HCT116 (cell line): ENCODE measurements at regions not wholly inside any gene's neighbourhood (a gene's known extent, or its start where the extent isn't known, plus 50 kb on each side); places are given as distances from the start of the nearest gene placed in this dataset.

ENCODE experiments used
- ATAC-seq: fragments of 200-7000 bp; cut with Tn5 transposase; 2 replicates; pipeline ENCODE4 v1.9.1; 2020; ENCODE audit warnings: mild to moderate bottlenecking, moderate library complexity
- BruUV-seq: library from RNA; stranded (reverse); fragments of 400-500 nt; replicated peaks from 2 replicates; lab custom pipeline; 2021; lab: Mats Ljungman, UMichigan
- CTCF ChIA-PET: fragments of 300-600 bp; sonication (Branson Sonifier 250); formaldehyde crosslinking; loops from one replicate; lab custom pipeline; 2021; ENCODE audit warnings: antibody characterized with exemption; lab: Charles Lee
- POLR2A ChIA-PET: fragments of 300-600, 350-600 bp; sonication (Branson Sonifier 250); formaldehyde crosslinking; loops from one replicate; lab custom pipeline; 2021; ENCODE audit warnings: antibody characterized with exemption; lab: Charles Lee
- RAD21 ChIA-PET, 2 experiments: fragments of 300-600 bp; sonication (Branson Sonifier 250); formaldehyde crosslinking; loops; one replicate each; lab custom pipeline; 2023; ENCODE audit warnings: low total read pairs in 2 of 2; ENCODE audit not compliant: uncharacterized antibody in 2 of 2, unreplicated experiment in 2 of 2, low non-redundant PET in 1 of 2; lab: Charles Lee
- DNase-seq: peaks from one replicate; pipeline ENCODE4 v3.0.0-alpha.2; 2010; ENCODE audit warnings: low read depth, low spot score
- H2AFZ ChIP-seq: fragments of 200-600 bp; shearing (Covaris generic), sonication (generic); 2 replicates; pipeline ENCODE4 v1.6.1; 2017; ENCODE audit warnings: low read depth, mixed run types, mixed read lengths, antibody characterized with exemption, low read length; ENCODE audit not compliant: poor library complexity, severe bottlenecking
- H3K27ac ChIP-seq: 2 replicates; pipeline ENCODE4 v1.5.1; 2012; ENCODE audit warnings: low read depth, low read length
- H3K27me3 ChIP-seq: fragments of 200-600 bp; sonication (generic); 2 replicates; pipeline ENCODE4 v1.6.1; 2016; ENCODE audit warnings: mixed run types, low read length, mixed read lengths; ENCODE audit not compliant: insufficient read depth
- H3K36me3 ChIP-seq, 2 experiments: fragments of 200-500 bp in 1 of 2; fragments of 200-600 bp in 1 of 2; sonication (Bioruptor generic) in 1 of 2; sonication (generic) in 1 of 2; 2 replicates each; pipeline versions ENCODE4 v1.5.1 to v1.6.1; 2014 to 2016; ENCODE audit warnings: low read length in 2 of 2, inconsistent platforms in 1 of 2, mixed read lengths in 1 of 2, mixed run types in 1 of 2; ENCODE audit not compliant: insufficient read depth in 2 of 2, control insufficient read depth in 1 of 2
- H3K4me1 ChIP-seq, 2 experiments: fragments of 200-600 bp in 1 of 2; sonication (generic) in 1 of 2; 2 replicates each; pipeline versions ENCODE4 v1.5.1 to v1.6.1; 2012 to 2017; ENCODE audit warnings: low read length in 2 of 2, inconsistent platforms in 1 of 2, mild to moderate bottlenecking in 1 of 2, mixed read lengths in 1 of 2, mixed run types in 1 of 2, moderate library complexity in 1 of 2; ENCODE audit not compliant: insufficient read depth in 2 of 2, control insufficient read depth in 1 of 2
- H3K4me2 ChIP-seq: fragments of 200-600 bp; sonication (generic); 2 replicates; pipeline ENCODE4 v1.6.1; 2017; ENCODE audit warnings: mixed run types, low read length, mixed read lengths
- H3K4me3 ChIP-seq, 2 experiments: fragments of 200-600 bp in 1 of 2; sonication (generic) in 1 of 2; replicated peaks in 1 of 2; 2 replicates each; pipeline ENCODE4 v1.5.1; 2011 to 2016; ENCODE audit warnings: low read length in 2 of 2, control low read depth in 1 of 2, low read depth in 1 of 2, mild to moderate bottlenecking in 1 of 2, mixed read lengths in 1 of 2, mixed run types in 1 of 2
- H3K79me2 ChIP-seq: fragments of 200-600 bp; sonication (generic); 2 replicates; pipeline ENCODE4 v1.6.1; 2017; ENCODE audit warnings: mild to moderate bottlenecking, mixed run types, low read length, moderate library complexity, mixed read lengths; ENCODE audit not compliant: insufficient read depth
- H3K9ac ChIP-seq: fragments of 200-600 bp; sonication (generic); 2 replicates; pipeline ENCODE4 v1.6.1; 2016; ENCODE audit warnings: low read length, mixed read lengths
- H3K9me2 ChIP-seq: fragments of 200-600 bp; sonication (generic), shearing (Covaris generic); 2 replicates; pipeline ENCODE4 v1.6.1; 2017; ENCODE audit warnings: mixed run types, mild to moderate bottlenecking, moderate library complexity; ENCODE audit not compliant: insufficient read depth
- H3K9me3 ChIP-seq, 2 experiments: fragments of 200-500 bp in 1 of 2; fragments of 200-600 bp in 1 of 2; sonication (Bioruptor generic) in 1 of 2; sonication (generic) in 1 of 2; 2 replicates each; pipeline ENCODE4 v1.6.1; 2014 to 2017; ENCODE audit warnings: low read length in 2 of 2, mixed read lengths in 2 of 2, inconsistent platforms in 1 of 2, low read depth in 1 of 2, mild to moderate bottlenecking in 1 of 2, mixed run types in 1 of 2, moderate library complexity in 1 of 2; ENCODE audit not compliant: control insufficient read depth in 1 of 2, insufficient read depth in 1 of 2
- H4K20me1 ChIP-seq: fragments of 200-600 bp; sonication (generic), shearing (Covaris generic); 2 replicates; pipeline ENCODE4 v1.6.1; 2017; ENCODE audit warnings: mixed run types, mild to moderate bottlenecking, moderate library complexity; ENCODE audit not compliant: insufficient read depth
- CEBPB ChIP-seq: IDR thresholded peaks from 2 replicates; pipeline ENCODE4 v1.6.1; 2012; ENCODE audit warnings: low read depth
- EGR1 ChIP-seq: IDR thresholded peaks from 2 replicates; pipeline ENCODE4 v1.6.1; 2012; ENCODE audit warnings: low read depth
- EZH2 ChIP-seq: fragments of 200-600 bp; sonication (generic); IDR thresholded peaks from 2 replicates; pipeline ENCODE4 v1.6.1; 2017; ENCODE audit warnings: antibody characterized with exemption, mixed run types
- EZH2phosphoT487 ChIP-seq: fragments of 200-600 bp; IDR thresholded peaks from 2 replicates; pipeline ENCODE4 v1.6.1; 2018; ENCODE audit warnings: antibody characterized with exemption, borderline replicate concordance
- FOSL1 ChIP-seq: IDR thresholded peaks from 2 replicates; pipeline ENCODE4 v1.6.1; 2012; ENCODE audit warnings: low read depth
- POLR2A ChIP-seq: IDR thresholded peaks from 2 replicates; pipeline ENCODE4 v1.7.0; 2011; ENCODE audit warnings: borderline replicate concordance; ENCODE audit not compliant: insufficient read depth, insufficient read length; ENCODE audit errors: extremely low read depth
- POLR2AphosphoS5 ChIP-seq: IDR thresholded peaks from 2 replicates; pipeline ENCODE4 v1.6.1; 2011; ENCODE audit warnings: mild to moderate bottlenecking, low read depth, low read length, moderate library complexity
- SIN3A ChIP-seq: IDR thresholded peaks from 2 replicates; pipeline ENCODE4 v1.6.1; 2012; ENCODE audit warnings: low read depth
- SRF ChIP-seq: IDR thresholded peaks from 2 replicates; pipeline ENCODE4 v1.6.1; 2012; ENCODE audit warnings: low read depth
- TCF7L2 ChIP-seq: IDR thresholded peaks from 2 replicates; pipeline ENCODE4 v1.7.0; 2011; ENCODE audit warnings: borderline replicate concordance, inconsistent platforms; ENCODE audit not compliant: insufficient read depth, insufficient read length; ENCODE audit errors: extremely low read depth
- YY1 ChIP-seq: IDR thresholded peaks from 2 replicates; pipeline ENCODE4 v1.6.1; 2011; ENCODE audit warnings: low read length, low read depth, moderate library complexity, mild to moderate bottlenecking; ENCODE audit not compliant: insufficient replicate concordance; ENCODE audit errors: extremely low read depth
- ZNF274 ChIP-seq: fragments of 200-500 bp; sonication (Bioruptor generic); IDR thresholded peaks from 2 replicates; pipeline ENCODE4 v1.6.1; 2014; ENCODE audit warnings: mild to moderate bottlenecking, low read depth, low read length, inconsistent platforms
- intact Hi-C: fragments of 100-400 bp; cut with micrococcal nuclease; formaldehyde crosslinking; loops from 2 replicates; pipeline ENCODE4 v1.10.0; 2022
- TF ChIP-seq, protein P1 (sequence below): IDR thresholded peaks from 2 replicates; pipeline ENCODE4 v1.6.1; 2012
- TF ChIP-seq, protein P2 (sequence below): IDR thresholded peaks from 2 replicates; pipeline ENCODE4 v1.6.1; 2011; ENCODE audit warnings: mild to moderate bottlenecking, low read length, moderate library complexity; ENCODE audit not compliant: insufficient replicate concordance; ENCODE audit errors: extremely low read depth
- TF ChIP-seq, protein P3 (sequence below), 3 experiments: fragments of 200-600 bp in 1 of 3; sonication (generic) in 1 of 3; IDR thresholded peaks in 2 of 3; conservative IDR thresholded peaks in 1 of 3; 2 replicates each; pipeline ENCODE4 v1.5.1; 2012 to 2017; ENCODE audit warnings: low read depth in 2 of 3, low read length in 2 of 3, antibody characterized with exemption in 1 of 3, borderline replicate concordance in 1 of 3, control low read depth in 1 of 3, mild to moderate bottlenecking in 1 of 3, mixed read lengths in 1 of 3, mixed run types in 1 of 3, moderate library complexity in 1 of 3; ENCODE audit not compliant: insufficient read depth in 1 of 3
- TF ChIP-seq, protein P4 (sequence below): IDR thresholded peaks from 2 replicates; pipeline ENCODE4 v1.6.1; 2012

DNA sequence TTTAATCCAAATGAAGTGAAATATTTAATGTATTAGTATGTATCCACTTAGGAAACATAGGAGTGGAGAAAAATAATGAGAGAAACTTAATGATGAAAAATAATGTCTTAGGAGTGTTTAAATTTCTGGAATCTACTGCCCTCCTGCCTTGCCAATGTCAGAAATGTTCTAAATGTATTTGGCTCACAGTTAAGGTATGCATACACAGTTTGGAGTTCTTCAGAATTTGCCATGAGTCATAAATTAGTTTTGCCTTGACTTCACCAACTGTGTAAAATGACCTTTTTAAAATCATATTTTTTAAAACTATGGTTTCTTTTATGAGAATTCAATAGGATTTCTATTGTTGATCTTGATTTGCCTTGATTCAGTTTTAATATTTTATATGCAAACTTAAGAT, 191.7 kb upstream of the HSF2 start:
- H3K9me3 ChIP-seq: no peaks in the 10 kb centered on the region
- no peak overlapping the region for H3K27ac ChIP-seq
- no peaks in the 10 kb centered on the region for H3K79me2 ChIP-seq
- no peaks in the 10 kb centered on the region for H3K27me3 ChIP-seq
- DNase-seq (no peak), ATAC-seq (no peak)
- TF ChIP-seq POLR2A (no peak), FOSL1 (no peak)
- ChIA-PET POLR2A (no interaction called here), CTCF (no interaction called here), RAD21 (no interaction called here)
- no peaks in the 10 kb centered on the region for H4K20me1 ChIP-seq
- no peak overlapping the region for H2AFZ ChIP-seq
- BruUV-seq: no TSS peak
- H3K4me1 ChIP-seq: no peaks in the 10 kb centered on the region
- H3K4me3 ChIP-seq: no peak overlapping the region
- H3K9me2 ChIP-seq: peaks cover 3% of the 10 kb centered on the region
- intact Hi-C loops: no loop called here
- no peak overlapping the region for H3K4me2 ChIP-seq
- no peak overlapping the region for H3K9ac ChIP-seq
- no peaks in the 10 kb centered on the region for H3K36me3 ChIP-seq

DNA sequence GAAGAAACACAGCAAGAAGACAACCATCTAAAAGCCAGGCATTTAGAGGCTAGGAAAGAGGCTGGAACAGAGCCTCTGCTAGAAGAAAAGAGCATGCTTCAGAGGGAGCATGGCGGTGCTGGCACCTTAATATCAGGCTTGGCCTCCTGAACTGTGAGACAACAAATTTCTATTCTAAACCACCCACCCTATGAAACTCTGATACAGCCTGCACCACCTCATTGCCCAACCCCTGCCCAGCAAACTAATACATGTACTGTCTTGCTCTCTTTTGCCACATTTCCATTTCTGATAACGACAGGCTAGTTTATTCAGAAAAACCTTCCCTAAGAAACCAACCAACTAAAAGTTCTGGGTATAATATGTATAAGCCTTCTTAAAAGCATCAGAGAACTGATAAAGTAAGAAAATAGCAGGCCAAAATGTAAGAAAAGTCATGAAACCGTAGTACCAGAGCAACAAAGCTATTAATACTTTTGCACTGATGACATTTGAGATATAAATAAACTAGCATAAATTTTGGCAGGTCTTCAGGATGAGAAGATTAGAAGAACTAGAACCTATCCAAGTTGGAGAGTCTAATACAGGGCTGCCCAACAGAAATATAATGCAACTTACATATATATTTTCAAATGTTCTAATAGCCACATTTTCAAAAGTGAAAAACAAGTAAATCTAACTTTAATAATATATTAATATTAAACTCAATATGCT, 184.7 kb upstream of the HSF2 start:
- Histone ChIP-seq H3K4me2 (no peak overlapping the region), H2AFZ (no peak overlapping the region), H3K9me3 (no peaks in the 10 kb centered on the region), H3K79me2 (no peaks in the 10 kb centered on the region), H3K9me2 (no peaks in the 10 kb centered on the region), H3K36me3 (no peaks in the 10 kb centered on the region), H3K4me1 (no peaks in the 10 kb centered on the region), H3K4me3 (no peak overlapping the region), H3K27me3 (no peaks in the 10 kb centered on the region), H3K27ac (no peak overlapping the region), H4K20me1 (no peaks in the 10 kb centered on the region), H3K9ac (no peak overlapping the region)
- DNase-seq (no peak), ATAC-seq (no peak)
- intact Hi-C loops: no loop called here
- BruUV-seq: no TSS peak
- POLR2A ChIA-PET: no interaction called here
- CTCF ChIA-PET: no interaction called here
- RAD21 ChIA-PET: no interaction called here
- TF ChIP-seq CEBPB (no peak), ZNF274 (no peak), SIN3A (no peak), EZH2phosphoT487 (no peak), EGR1 (no peak), YY1 (no peak), EZH2 (no peak), POLR2AphosphoS5 (no peak), SRF (no peak), TCF7L2 (no peak)
- TF ChIP-seq, protein P1, sequence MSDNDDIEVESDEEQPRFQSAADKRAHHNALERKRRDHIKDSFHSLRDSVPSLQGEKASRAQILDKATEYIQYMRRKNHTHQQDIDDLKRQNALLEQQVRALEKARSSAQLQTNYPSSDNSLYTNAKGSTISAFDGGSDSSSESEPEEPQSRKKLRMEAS: no peak
- TF ChIP-seq, protein P2, sequence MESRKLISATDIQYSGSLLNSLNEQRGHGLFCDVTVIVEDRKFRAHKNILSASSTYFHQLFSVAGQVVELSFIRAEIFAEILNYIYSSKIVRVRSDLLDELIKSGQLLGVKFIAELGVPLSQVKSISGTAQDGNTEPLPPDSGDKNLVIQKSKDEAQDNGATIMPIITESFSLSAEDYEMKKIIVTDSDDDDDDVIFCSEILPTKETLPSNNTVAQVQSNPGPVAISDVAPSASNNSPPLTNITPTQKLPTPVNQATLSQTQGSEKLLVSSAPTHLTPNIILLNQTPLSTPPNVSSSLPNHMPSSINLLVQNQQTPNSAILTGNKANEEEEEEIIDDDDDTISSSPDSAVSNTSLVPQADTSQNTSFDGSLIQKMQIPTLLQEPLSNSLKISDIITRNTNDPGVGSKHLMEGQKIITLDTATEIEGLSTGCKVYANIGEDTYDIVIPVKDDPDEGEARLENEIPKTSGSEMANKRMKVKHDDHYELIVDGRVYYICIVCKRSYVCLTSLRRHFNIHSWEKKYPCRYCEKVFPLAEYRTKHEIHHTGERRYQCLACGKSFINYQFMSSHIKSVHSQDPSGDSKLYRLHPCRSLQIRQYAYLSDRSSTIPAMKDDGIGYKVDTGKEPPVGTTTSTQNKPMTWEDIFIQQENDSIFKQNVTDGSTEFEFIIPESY: no peak
- TF ChIP-seq, protein P3, sequence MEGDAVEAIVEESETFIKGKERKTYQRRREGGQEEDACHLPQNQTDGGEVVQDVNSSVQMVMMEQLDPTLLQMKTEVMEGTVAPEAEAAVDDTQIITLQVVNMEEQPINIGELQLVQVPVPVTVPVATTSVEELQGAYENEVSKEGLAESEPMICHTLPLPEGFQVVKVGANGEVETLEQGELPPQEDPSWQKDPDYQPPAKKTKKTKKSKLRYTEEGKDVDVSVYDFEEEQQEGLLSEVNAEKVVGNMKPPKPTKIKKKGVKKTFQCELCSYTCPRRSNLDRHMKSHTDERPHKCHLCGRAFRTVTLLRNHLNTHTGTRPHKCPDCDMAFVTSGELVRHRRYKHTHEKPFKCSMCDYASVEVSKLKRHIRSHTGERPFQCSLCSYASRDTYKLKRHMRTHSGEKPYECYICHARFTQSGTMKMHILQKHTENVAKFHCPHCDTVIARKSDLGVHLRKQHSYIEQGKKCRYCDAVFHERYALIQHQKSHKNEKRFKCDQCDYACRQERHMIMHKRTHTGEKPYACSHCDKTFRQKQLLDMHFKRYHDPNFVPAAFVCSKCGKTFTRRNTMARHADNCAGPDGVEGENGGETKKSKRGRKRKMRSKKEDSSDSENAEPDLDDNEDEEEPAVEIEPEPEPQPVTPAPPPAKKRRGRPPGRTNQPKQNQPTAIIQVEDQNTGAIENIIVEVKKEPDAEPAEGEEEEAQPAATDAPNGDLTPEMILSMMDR (IDR thresholded peaks at IDR 0.05 in 2 of 3, conservative IDR thresholded peaks at IDR 0.05 in 1 of 3; ENCODE audit: borderline replicate concordance in 1 of 3, insufficient read depth in 1 of 3, low read depth in 2 of 3, low read length in 2 of 3): no peak
- TF ChIP-seq, protein P4, sequence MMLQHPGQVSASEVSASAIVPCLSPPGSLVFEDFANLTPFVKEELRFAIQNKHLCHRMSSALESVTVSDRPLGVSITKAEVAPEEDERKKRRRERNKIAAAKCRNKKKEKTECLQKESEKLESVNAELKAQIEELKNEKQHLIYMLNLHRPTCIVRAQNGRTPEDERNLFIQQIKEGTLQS: no peak
